ENCODE measurements at regions not wholly inside any gene's neighbourhood (a gene's known extent, or its start where the extent isn't known, plus 50 kb on each side); places are given as distances from the start of the nearest gene placed in this dataset.

DNA sequence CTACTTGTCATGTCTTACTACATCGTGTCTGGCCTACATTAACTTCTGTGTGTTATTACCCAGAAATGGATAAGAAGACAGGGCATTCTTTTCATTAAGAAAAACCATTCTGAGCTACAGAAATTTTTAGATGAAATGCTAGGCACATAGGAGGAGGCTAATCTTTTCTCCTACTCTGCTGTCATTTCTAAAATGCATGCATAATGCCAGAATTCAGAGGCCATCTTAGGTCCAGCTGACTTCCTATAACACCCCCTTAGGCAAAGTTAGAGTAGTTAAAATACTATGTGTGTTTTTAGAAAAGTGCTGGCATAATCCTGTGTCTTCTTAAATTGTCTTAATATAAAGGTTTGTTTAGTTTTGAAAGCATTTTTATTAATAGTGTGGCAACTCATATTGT is 352.6 kb downstream of the CSNK1G3 start:
- TF ChIP-seq GATA3 (IDR thresholded peaks at IDR 0.05; ENCODE audit: low read depth, low read length) (no peak), GATA2 (IDR thresholded peaks at IDR 0.05; ENCODE audit: low read depth, low read length) (no peak)

Measured in SH-SY5Y (cell line).